Spleen (tissue), 7 donors: ENCODE measurements at regions not wholly inside any gene's neighbourhood (a gene's known extent, or its start where the extent isn't known, plus 50 kb on each side); places are given as distances from the start of the nearest gene placed in this dataset.

ENCODE experiments used
- POLR2A ChIP-seq, 3 donors: fragments of 450-650 bp; IDR thresholded peaks; one replicate each; pipeline ENCODE4 v1.5.1; 2017; ENCODE audit warnings: antibody characterized with exemption in 3 of 3, mild to moderate bottlenecking in 1 of 3
- POLR2AphosphoS5 ChIP-seq, 3 donors: sonication (generic); formaldehyde crosslinking; IDR thresholded peaks; one replicate each; pipeline ENCODE4 v1.5.1; 2017; ENCODE audit warnings: antibody characterized with exemption in 3 of 3
- TF ChIP-seq, protein P1 (sequence below), 11 experiments: fragments of 200-600 bp in 7 of 11; fragments of 450-650 bp in 4 of 11; sonication (generic) in 4 of 11; IDR thresholded peaks in 8 of 11; conservative IDR thresholded peaks in 3 of 11; 1 replicate in 7 of 11; 2 replicates in 4 of 11; pipeline versions ENCODE4 v1.4.0 to v1.8.0; 2016 to 2021; ENCODE audit warnings: antibody characterized with exemption in 11 of 11, inconsistent platforms in 4 of 11, mild to moderate bottlenecking in 1 of 11
- donor health status: DM: no; HTN: no; CAD: no; lungs with moderate emphysema.
- donor health status: DM: no; HTN: no; CAD: no.
- donor health status: DM: no; HTN: no; CAD: no.

DNA sequence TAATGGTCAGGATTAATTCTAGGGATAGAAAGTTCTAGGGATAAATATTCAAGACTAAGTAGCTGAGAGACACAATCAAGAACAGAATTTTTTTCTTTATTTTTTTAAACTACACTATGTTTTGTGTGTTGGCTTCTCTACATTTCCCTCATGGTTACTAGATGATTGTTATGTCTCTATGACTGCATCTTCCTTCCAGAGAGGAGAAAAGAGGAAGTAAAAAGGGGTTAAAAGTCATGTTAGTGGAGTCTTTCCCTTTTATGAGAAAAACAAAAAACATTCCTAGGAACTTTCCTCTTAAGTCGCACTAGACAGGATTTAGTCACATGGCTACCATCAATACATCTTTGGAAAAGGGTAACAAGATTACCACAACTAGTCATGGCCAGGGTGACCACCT lies 375.0 kb downstream of the KCNJ2 start:
- TF ChIP-seq POLR2AphosphoS5 (IDR thresholded peaks at IDR 0.05) (no peak), POLR2A (IDR thresholded peaks at IDR 0.05) (no peak)
- TF ChIP-seq, protein P1, sequence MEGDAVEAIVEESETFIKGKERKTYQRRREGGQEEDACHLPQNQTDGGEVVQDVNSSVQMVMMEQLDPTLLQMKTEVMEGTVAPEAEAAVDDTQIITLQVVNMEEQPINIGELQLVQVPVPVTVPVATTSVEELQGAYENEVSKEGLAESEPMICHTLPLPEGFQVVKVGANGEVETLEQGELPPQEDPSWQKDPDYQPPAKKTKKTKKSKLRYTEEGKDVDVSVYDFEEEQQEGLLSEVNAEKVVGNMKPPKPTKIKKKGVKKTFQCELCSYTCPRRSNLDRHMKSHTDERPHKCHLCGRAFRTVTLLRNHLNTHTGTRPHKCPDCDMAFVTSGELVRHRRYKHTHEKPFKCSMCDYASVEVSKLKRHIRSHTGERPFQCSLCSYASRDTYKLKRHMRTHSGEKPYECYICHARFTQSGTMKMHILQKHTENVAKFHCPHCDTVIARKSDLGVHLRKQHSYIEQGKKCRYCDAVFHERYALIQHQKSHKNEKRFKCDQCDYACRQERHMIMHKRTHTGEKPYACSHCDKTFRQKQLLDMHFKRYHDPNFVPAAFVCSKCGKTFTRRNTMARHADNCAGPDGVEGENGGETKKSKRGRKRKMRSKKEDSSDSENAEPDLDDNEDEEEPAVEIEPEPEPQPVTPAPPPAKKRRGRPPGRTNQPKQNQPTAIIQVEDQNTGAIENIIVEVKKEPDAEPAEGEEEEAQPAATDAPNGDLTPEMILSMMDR (IDR thresholded peaks at IDR 0.05 in 8 of 11, conservative IDR thresholded peaks at IDR 0.05 in 3 of 11), result no peak
